ENCODE measurements at regions not wholly inside any gene's neighbourhood (a gene's known extent, or its start where the extent isn't known, plus 50 kb on each side); places are given as distances from the start of the nearest gene placed in this dataset.
"Not testable (repeated sequence)": the region's sequence is repeated elsewhere in the genome, so short reads cannot be mapped to it uniquely, and the experiment has no call there.

DNA sequence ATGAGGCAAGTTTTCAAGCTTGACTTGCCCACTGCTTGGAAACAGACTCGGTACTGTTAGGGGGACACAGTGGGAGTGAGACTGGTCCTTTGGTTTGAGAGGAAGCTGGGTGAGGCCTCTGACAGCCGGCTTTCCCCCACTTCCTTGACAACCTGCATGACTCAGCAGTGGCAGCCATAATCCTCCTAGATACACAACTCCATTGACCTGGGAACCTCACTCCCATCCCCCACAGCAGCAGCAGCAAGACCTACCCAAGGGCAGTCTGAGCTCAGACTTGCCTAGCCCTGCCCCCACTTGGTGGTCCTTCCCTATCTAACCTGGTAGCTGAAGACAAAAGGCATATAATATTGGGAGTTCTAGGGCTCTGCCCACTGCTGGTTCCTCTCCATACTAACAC lies 1043.5 kb upstream of the ALCAM start:
- TF ChIP-seq, protein P1, sequence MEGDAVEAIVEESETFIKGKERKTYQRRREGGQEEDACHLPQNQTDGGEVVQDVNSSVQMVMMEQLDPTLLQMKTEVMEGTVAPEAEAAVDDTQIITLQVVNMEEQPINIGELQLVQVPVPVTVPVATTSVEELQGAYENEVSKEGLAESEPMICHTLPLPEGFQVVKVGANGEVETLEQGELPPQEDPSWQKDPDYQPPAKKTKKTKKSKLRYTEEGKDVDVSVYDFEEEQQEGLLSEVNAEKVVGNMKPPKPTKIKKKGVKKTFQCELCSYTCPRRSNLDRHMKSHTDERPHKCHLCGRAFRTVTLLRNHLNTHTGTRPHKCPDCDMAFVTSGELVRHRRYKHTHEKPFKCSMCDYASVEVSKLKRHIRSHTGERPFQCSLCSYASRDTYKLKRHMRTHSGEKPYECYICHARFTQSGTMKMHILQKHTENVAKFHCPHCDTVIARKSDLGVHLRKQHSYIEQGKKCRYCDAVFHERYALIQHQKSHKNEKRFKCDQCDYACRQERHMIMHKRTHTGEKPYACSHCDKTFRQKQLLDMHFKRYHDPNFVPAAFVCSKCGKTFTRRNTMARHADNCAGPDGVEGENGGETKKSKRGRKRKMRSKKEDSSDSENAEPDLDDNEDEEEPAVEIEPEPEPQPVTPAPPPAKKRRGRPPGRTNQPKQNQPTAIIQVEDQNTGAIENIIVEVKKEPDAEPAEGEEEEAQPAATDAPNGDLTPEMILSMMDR (conservative IDR thresholded peaks at IDR 0.05; ENCODE audit: low read depth, low read length), result no peak
- H3K4me3 ChIP-seq (ENCODE audit: low read depth, low read length), result no peak overlapping the region
- no peak for DNase-seq (ENCODE audit: low read depth)

- peak; percentile 10 for DNase-seq (ENCODE audit: low read depth)
These were observed 1019.4 kb upstream of the ALCAM start for GRCh38 chr3:104347291-104347690.

DNA sequence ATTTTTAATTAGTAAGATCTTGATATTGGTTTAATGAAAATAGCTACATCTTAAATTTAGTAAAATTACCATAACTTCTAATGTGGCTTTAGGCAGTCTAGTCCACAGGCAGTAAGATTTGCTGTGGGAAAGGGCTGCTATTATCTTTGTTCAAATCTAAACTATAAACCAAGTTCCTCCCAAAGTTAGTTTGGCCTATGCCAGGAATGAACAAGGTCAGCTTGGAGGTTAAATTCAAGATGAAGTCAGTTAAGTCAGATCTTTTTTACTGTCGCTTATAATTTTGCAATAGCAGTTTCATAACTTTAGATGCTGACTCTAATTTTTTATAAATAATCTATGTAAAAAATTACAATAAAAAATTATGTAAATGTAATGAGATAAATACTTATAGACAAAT lies 1016.9 kb upstream of the ALCAM start:
- H3K4me3 ChIP-seq (ENCODE audit: low read depth, low read length), result no peak overlapping the region
- DNase-seq (ENCODE audit: low read depth), result peak; percentile 65
- TF ChIP-seq, protein P1 (conservative IDR thresholded peaks at IDR 0.05; ENCODE audit: low read depth, low read length), result no peak

More at GRCh38 chr3:104347291-104347690, 1019.4 kb upstream of the ALCAM start:
- no peak overlapping the region for H3K4me3 ChIP-seq (ENCODE audit: low read depth, low read length)
- TF ChIP-seq, protein P1 (conservative IDR thresholded peaks at IDR 0.05; ENCODE audit: low read depth, low read length), result no peak

DNA sequence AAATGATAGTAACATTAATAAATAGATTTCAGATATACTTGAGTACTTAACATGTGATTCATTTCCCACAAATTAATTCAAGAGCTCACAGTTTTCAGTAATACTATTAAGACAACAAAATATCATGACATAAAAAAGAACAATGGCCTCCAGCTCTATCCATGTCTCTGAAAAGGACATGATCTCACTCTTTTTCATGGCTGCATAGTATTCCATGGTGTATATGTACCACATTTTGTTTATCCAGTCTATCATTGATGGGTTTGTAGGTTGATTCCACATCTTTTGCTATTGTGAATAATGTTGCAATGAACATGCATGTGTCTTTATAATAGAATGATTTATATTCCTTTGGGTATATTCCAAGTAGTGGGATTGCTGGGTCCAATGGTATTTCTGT lies 1012.8 kb upstream of the ALCAM start:
- no peak for DNase-seq (ENCODE audit: low read depth)
- no peak overlapping the region for H3K4me3 ChIP-seq (ENCODE audit: low read depth, low read length)
- TF ChIP-seq, protein P1 (conservative IDR thresholded peaks at IDR 0.05; ENCODE audit: low read depth, low read length), result no peak

GRCh38 chr3:104359546-104359945 lies 1007.2 kb upstream of the ALCAM start:
- TF ChIP-seq, protein P1 (conservative IDR thresholded peaks at IDR 0.05; ENCODE audit: low read depth, low read length), result no peak
- peak; percentile 96 for DNase-seq (ENCODE audit: low read depth)
- H3K4me3 ChIP-seq (ENCODE audit: low read depth, low read length), result no peak overlapping the region

GRCh38 chr3:104360038-104360437 lies 1006.7 kb upstream of the ALCAM start:
- no peak overlapping the region for H3K4me3 ChIP-seq (ENCODE audit: low read depth, low read length)
- peak; percentile 39 for DNase-seq (ENCODE audit: low read depth)
- TF ChIP-seq, protein P1 (conservative IDR thresholded peaks at IDR 0.05; ENCODE audit: low read depth, low read length), result no peak

DNA sequence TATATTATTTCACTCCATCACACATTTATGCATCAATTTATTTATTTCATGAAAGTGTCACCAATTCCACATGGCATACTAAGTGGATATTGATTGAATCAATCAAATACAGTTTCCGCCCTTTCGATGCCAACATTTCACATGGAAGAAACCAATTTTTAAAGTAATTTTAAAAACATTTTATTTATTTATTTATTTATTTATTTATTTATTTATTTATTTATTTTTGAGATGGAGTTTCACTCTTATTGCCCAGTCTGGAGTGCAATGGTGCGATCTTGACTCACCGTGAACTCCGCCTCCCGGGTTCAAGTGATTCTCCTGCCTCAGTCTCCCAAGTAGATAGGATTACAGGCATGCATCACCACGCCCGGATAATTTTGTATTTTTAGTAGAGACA lies 1005.0 kb upstream of the ALCAM start:
- DNase-seq (ENCODE audit: low read depth), result not testable (repeated sequence)

DNA sequence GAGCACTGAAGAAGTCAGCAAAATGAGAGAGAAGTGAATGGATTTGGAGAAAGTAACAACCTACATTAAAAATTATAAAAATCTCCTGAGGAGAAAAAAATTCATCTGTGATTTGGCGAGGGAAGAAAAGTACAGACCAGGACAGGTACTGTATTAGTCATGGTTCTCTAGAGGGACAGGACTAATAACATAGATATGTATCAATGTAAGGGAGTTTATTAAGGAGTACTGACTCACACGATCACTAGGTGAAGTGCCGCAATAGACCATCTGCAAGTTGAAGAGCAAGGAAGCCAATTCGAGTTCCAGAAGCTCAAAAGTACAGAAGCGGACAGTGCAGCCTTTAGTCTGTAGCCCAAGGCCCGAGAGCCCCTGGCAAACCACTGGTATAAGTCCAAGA lies 1004.4 kb upstream of the ALCAM start:
- TF ChIP-seq, protein P1 (conservative IDR thresholded peaks at IDR 0.05; ENCODE audit: low read depth, low read length), result no peak
- no peak for DNase-seq (ENCODE audit: low read depth)
- H3K4me3 ChIP-seq (ENCODE audit: low read depth, low read length), result no peak overlapping the region

More for the DNA sequence above, 1005.0 kb upstream of the ALCAM start:
- not testable (repeated sequence) for H3K4me3 ChIP-seq (ENCODE audit: low read depth, low read length)
